ENCODE measurements at regions not wholly inside any gene's neighbourhood (a gene's known extent, or its start where the extent isn't known, plus 50 kb on each side); places are given as distances from the start of the nearest gene placed in this dataset.

- DNase-seq: no peak
- Histone ChIP-seq H3K4me3 (no peak overlapping the region), H3K27me3 (no peaks in the 10 kb centered on the region), H3K27ac (no peak overlapping the region), H3K36me3 (ENCODE audit: low read depth, missing control alignments) (no peaks in the 10 kb centered on the region), H3K4me1 (no peaks in the 10 kb centered on the region), H3K9me3 (no peaks in the 10 kb centered on the region)
- intact Hi-C loops (cut with DNase I; ENCODE audit: low total_unique reads): no loop called here
- no peak for TF ChIP-seq CTCF (IDR thresholded peaks at IDR 0.05)
- no peak for TF ChIP-seq POLR2A (IDR thresholded peaks at IDR 0.05)
- 55% methylated on average over 3 of the region's 3 CpGs for WGBS, 2 donors
Observed at GRCh38 chr5:26535215-26535614, 503.2 kb downstream of the CDH9 start.

DNA sequence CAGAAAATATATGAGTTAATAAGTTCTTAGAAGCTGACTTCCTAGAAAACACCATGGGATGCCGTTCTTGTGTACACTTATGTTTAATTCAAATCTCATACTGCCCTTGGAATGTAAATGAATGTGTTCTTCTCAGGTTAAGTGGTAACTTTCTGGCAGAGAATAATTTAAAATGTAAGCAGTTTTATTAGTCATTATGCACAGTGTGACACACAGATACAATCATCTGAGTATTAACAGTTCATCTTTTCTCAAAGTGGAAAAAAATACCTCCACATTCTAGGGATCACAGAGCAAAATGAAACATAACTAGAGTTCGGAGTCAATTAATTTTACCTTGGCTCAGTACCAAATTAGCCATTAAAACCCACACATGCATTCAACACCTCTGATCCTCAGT, 508.1 kb downstream of the CDH9 start:
- TF ChIP-seq CTCF (IDR thresholded peaks at IDR 0.05) (no peak), POLR2A (IDR thresholded peaks at IDR 0.05) (no peak)
- Histone ChIP-seq H3K9me3 (no peaks in the 10 kb centered on the region), H3K27me3 (no peaks in the 10 kb centered on the region), H3K4me1 (no peaks in the 10 kb centered on the region), H3K27ac (no peak overlapping the region), H3K36me3 (ENCODE audit: low read depth, missing control alignments) (no peaks in the 10 kb centered on the region), H3K4me3 (no peak overlapping the region)
- no peak for DNase-seq
- intact Hi-C loops (cut with DNase I; ENCODE audit: low total_unique reads): no loop called here
- WGBS, 2 donors: 83 to 91% methylated on average over 2 of the region's 2 CpGs

DNA sequence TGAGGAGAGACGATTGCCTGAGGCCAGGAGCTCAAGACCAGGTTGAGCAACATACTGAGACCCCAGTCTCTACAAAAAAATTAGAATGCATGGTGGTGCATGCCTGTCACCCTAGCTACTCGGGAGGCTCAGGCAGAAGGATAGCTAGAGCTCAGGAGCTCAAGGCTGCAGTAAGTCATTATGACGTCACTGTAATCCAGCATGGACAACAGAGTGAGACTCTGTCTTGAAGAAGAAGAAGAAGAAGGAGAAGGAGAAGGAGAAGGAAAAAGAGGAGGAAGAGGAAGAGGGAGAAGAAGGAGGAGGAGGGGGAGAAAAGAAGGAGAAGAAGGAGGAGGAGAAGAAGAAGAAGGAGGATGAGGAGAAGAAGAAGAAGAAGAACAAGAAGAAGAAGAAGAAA, 519.1 kb downstream of the CDH9 start:
- Histone ChIP-seq H3K36me3 (ENCODE audit: low read depth, missing control alignments) (no peaks in the 10 kb centered on the region), H3K4me3 (no peak overlapping the region), H3K27ac (no peak overlapping the region), H3K4me1 (no peaks in the 10 kb centered on the region), H3K9me3 (no peaks in the 10 kb centered on the region), H3K27me3 (no peaks in the 10 kb centered on the region)
- no peak for TF ChIP-seq CTCF (IDR thresholded peaks at IDR 0.05)
- TF ChIP-seq POLR2A (IDR thresholded peaks at IDR 0.05): no peak
- DNase-seq: no peak
- intact Hi-C loops (cut with DNase I; ENCODE audit: low total_unique reads): no loop called here
- WGBS, 2 donors: 68 to 74% methylated on average over 3 of the region's 3 CpGs

GRCh38 chr5:26518065-26518464, 520.3 kb downstream of the CDH9 start:
- Histone ChIP-seq H3K27me3 (no peaks in the 10 kb centered on the region), H3K36me3 (ENCODE audit: low read depth, missing control alignments) (no peaks in the 10 kb centered on the region), H3K9me3 (no peaks in the 10 kb centered on the region), H3K4me3 (no peak overlapping the region), H3K27ac (no peak overlapping the region), H3K4me1 (no peaks in the 10 kb centered on the region)
- DNase-seq: no peak
- WGBS, 2 donors: 76 to 82% methylated on average over 5 of the region's 5 CpGs
- intact Hi-C loops (cut with DNase I; ENCODE audit: low total_unique reads): no loop called here
- TF ChIP-seq CTCF (IDR thresholded peaks at IDR 0.05) (no peak), POLR2A (IDR thresholded peaks at IDR 0.05) (no peak)

- H3K9me3 ChIP-seq: no peaks in the 10 kb centered on the region
- intact Hi-C loops (cut with DNase I; ENCODE audit: low total_unique reads): no loop called here
- no peak overlapping the region for H3K27ac ChIP-seq
- TF ChIP-seq CTCF (IDR thresholded peaks at IDR 0.05) (no peak), POLR2A (IDR thresholded peaks at IDR 0.05) (no peak)
- no peaks in the 10 kb centered on the region for H3K27me3 ChIP-seq
- no peaks in the 10 kb centered on the region for H3K36me3 ChIP-seq (ENCODE audit: low read depth, missing control alignments)
- 83 to 84% methylated on average over 5 of the region's 5 CpGs for WGBS, 2 donors
- no peak overlapping the region for H3K4me3 ChIP-seq
- H3K4me1 ChIP-seq: no peaks in the 10 kb centered on the region
- DNase-seq: no peak
Observed at GRCh38 chr5:26498972-26499371, 539.4 kb downstream of the CDH9 start.
